Stimulated activated CD8-positive, alpha-beta memory T cell treated with anti-CD3 and anti-CD28 coated beads, Interleukin-15, amount 100 ng/mL, for 48 hours (primary cell): ENCODE measurements at regions not wholly inside any gene's neighbourhood (a gene's known extent, or its start where the extent isn't known, plus 50 kb on each side); places are given as distances from the start of the nearest gene placed in this dataset.
"Not testable (repeated sequence)": the region's sequence is repeated elsewhere in the genome, so short reads cannot be mapped to it uniquely, and the experiment has no call there.

Experiments used
- DNase-seq, 2 donors: peaks; one replicate each; pipeline ENCODE4 v3.0.0-alpha.2; 2020; ENCODE audit warnings: low read depth in 2 of 2

GRCh38 chr20:11976966-11977365 lies 59.3 kb downstream of the BTBD3 start:
- no peak for DNase-seq

- DNase-seq: no peak
Measured at GRCh38 chr20:11978496-11978895, 60.8 kb downstream of the BTBD3 start.

GRCh38 chr20:11979306-11979990 lies 61.8 kb downstream of the BTBD3 start:
- DNase-seq: no peak

- no peak for DNase-seq
Measured at GRCh38 chr20:11980263-11980662, 62.6 kb downstream of the BTBD3 start.

- no peak for DNase-seq
Measured at GRCh38 chr20:11981366-11981947, 63.8 kb downstream of the BTBD3 start.

- no peak for DNase-seq
Measured at GRCh38 chr20:11982289-11982954, 64.7 kb downstream of the BTBD3 start.

- no peak for DNase-seq
Measured at GRCh38 chr20:11982955-11983470, 65.3 kb downstream of the BTBD3 start.

GRCh38 chr20:11986954-11987353 lies 69.3 kb downstream of the BTBD3 start:
- DNase-seq: no peak

GRCh38 chr20:11987526-11987925 lies 69.8 kb downstream of the BTBD3 start:
- no peak for DNase-seq

GRCh38 chr20:11989018-11989771 lies 71.5 kb downstream of the BTBD3 start:
- DNase-seq: no peak

GRCh38 chr20:11992426-11992825 lies 74.7 kb downstream of the BTBD3 start:
- no peak for DNase-seq

GRCh38 chr20:11993886-11994461 lies 76.3 kb downstream of the BTBD3 start:
- no peak for DNase-seq

GRCh38 chr20:11995805-11996567 lies 78.3 kb downstream of the BTBD3 start:
- no peak for DNase-seq

- not testable (repeated sequence) for DNase-seq
Measured at GRCh38 chr20:12004776-12005175, 87.1 kb downstream of the BTBD3 start.

GRCh38 chr20:12012241-12013222 lies 94.8 kb downstream of the BTBD3 start:
- DNase-seq: no peak

- no peak for DNase-seq
Measured at GRCh38 chr20:12014276-12014675, 96.6 kb downstream of the BTBD3 start.

GRCh38 chr20:12014736-12015135 lies 97.0 kb downstream of the BTBD3 start:
- no peak for DNase-seq

- no peak for DNase-seq
Measured at GRCh38 chr20:12016291-12016690, 98.6 kb downstream of the BTBD3 start.

- no peak for DNase-seq
Measured at GRCh38 chr20:12019715-12020114, 102.0 kb downstream of the BTBD3 start.

GRCh38 chr20:12020846-12021245 lies 103.2 kb downstream of the BTBD3 start:
- DNase-seq: no peak
